Stomach (tissue), 8 donors: ENCODE measurements at regions not wholly inside any gene's neighbourhood (a gene's known extent, or its start where the extent isn't known, plus 50 kb on each side); places are given as distances from the start of the nearest gene placed in this dataset.

Source experiments
- DNase-seq, 2 donors: peaks; one replicate each; pipeline versions ENCODE4 v3.0.0 to v3.0.0-alpha.2; 2013 to 2019
- H3K27ac ChIP-seq, 5 donors: fragments of 200-600 bp in 4 of 5; sonication (generic) in 4 of 5; one replicate each; pipeline ENCODE4 v1.5.1; 2013 to 2019; ENCODE audit warnings: mild to moderate bottlenecking in 1 of 5, moderate library complexity in 1 of 5
- H3K27me3 ChIP-seq, 3 donors: fragments of 200-600 bp; sonication (generic); one replicate each; pipeline ENCODE4 v1.5.1; 2017 to 2019; ENCODE audit warnings: mixed run types in 1 of 3
- H3K36me3 ChIP-seq, 4 donors: fragments of 200-600 bp; sonication (generic); 1 replicate in 3 of 4; 2 replicates in 1 of 4; pipeline ENCODE4 v1.5.1; 2016 to 2019
- H3K4me1 ChIP-seq, 4 donors: fragments of 200-600 bp; sonication (generic); one replicate each; pipeline ENCODE4 v1.5.1; 2016 to 2019
- H3K4me3 ChIP-seq, 4 donors: fragments of 200-600 bp; sonication (generic) in 3 of 4; one replicate each; pipeline ENCODE4 v1.5.1; 2016 to 2019; ENCODE audit warnings: mild to moderate bottlenecking in 1 of 4
- H3K9me3 ChIP-seq, 4 donors: fragments of 200-600 bp; sonication (generic); one replicate each; pipeline ENCODE4 v1.5.1; 2016 to 2019
- EP300 ChIP-seq: sonication (generic); formaldehyde crosslinking; IDR thresholded peaks from one replicate; pipeline ENCODE4 v1.6.1; 2017; ENCODE audit warnings: antibody characterized with exemption
- POLR2A ChIP-seq, 4 donors: fragments of 450-650 bp; IDR thresholded peaks; one replicate each; pipeline ENCODE4 v1.6.1; 2016; ENCODE audit warnings: antibody characterized with exemption in 4 of 4, control low read depth in 2 of 4, mild to moderate bottlenecking in 1 of 4, moderate library complexity in 1 of 4
- POLR2AphosphoS5 ChIP-seq, 3 donors: sonication (generic); formaldehyde crosslinking; IDR thresholded peaks; one replicate each; pipeline ENCODE4 v1.6.1; 2016; ENCODE audit warnings: antibody characterized with exemption in 3 of 3
- WGBS, 5 donors: extraction: QIAGEN DNeasy Blood & Tissue Kit in 3 of 5; methylation state at CpG; one replicate each; pipeline versions ENCODE4 v1.1.5 to v1.1.7; 2013 to 2018; 5-methylcytosine and 5-hydroxymethylcytosine counted together
- intact Hi-C: fragments of 100-400 bp; cut with DNase I; formaldehyde crosslinking; loops from one replicate; pipeline ENCODE4 v1.15.1; 2023; ENCODE audit warnings: low total_unique reads
- TF ChIP-seq, protein P1 (sequence below), 7 experiments: fragments of 450-650 bp in 4 of 7; fragments of 200-600 bp in 3 of 7; sonication (generic) in 3 of 7; IDR thresholded peaks; one replicate each; pipeline ENCODE4 v1.5.1; 2016 to 2019; ENCODE audit warnings: antibody characterized with exemption in 7 of 7, control low read depth in 2 of 7, mild to moderate bottlenecking in 1 of 7
- donor health status: healthy with polysubstance abuse.
- donor health status: Bipolar disorder and iron deficiency.
- donor health status: healthy.

DNA sequence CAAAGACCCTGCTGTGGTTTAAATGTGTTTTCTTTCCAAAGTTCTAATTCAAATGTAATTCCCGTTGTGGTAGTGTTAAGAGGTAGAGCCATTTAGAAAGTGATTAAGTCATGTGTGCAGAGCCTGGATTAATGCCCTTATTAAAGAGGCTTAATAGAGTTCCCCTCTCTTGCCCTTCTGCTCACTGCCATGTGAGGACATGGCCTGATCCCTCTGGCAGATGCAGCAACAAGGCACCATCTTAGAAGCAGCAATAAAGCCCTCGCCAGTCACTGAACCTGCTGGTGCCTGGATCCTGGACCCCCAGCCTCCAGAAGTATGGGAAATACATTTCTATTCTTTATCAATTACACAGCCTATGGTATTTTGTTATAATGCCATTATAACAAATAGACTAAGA, 485.2 kb downstream of the DCDC2C start:
- Histone ChIP-seq H3K4me3 (no peak overlapping the region), H3K4me1 (no peaks in the 10 kb centered on the region), H3K27me3 (no peaks in the 10 kb centered on the region), H3K27ac (no peak overlapping the region), H3K9me3 (peaks cover 0 to 22% (median 8%) of the 10 kb centered on the region in 4 donors), H3K36me3 (no peaks in the 10 kb centered on the region)
- no peak for DNase-seq
- intact Hi-C loops, result no loop called here
- 84 to 95% (median 87%) methylated on average over 2 of the region's 2 CpGs for WGBS, 5 donors
- no peak for TF ChIP-seq POLR2A (IDR thresholded peaks at IDR 0.05)
- no peak for TF ChIP-seq EP300
- TF ChIP-seq, protein P1, sequence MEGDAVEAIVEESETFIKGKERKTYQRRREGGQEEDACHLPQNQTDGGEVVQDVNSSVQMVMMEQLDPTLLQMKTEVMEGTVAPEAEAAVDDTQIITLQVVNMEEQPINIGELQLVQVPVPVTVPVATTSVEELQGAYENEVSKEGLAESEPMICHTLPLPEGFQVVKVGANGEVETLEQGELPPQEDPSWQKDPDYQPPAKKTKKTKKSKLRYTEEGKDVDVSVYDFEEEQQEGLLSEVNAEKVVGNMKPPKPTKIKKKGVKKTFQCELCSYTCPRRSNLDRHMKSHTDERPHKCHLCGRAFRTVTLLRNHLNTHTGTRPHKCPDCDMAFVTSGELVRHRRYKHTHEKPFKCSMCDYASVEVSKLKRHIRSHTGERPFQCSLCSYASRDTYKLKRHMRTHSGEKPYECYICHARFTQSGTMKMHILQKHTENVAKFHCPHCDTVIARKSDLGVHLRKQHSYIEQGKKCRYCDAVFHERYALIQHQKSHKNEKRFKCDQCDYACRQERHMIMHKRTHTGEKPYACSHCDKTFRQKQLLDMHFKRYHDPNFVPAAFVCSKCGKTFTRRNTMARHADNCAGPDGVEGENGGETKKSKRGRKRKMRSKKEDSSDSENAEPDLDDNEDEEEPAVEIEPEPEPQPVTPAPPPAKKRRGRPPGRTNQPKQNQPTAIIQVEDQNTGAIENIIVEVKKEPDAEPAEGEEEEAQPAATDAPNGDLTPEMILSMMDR (IDR thresholded peaks at IDR 0.05), result no peak
- no peak for TF ChIP-seq POLR2AphosphoS5 (IDR thresholded peaks at IDR 0.05)

DNA sequence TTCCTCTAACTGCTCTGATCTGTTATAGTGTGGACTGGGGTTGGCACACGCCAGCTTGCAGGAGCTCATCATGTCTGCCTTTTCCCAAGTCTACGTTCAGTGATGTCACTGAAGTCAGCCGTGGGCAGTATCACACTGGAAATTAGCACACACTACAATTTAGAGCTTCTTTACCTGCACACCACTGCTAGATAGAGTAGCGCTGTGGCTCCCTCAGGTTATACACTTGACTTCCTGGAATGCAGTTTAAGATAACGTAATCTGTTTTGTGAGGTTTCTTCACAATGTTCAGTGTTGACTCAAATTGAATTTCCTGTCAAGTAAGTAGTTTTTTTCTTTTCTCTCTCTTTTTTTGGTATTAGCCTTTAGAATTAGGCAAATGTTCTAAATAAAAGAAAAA, 487.2 kb downstream of the DCDC2C start:
- H3K27ac ChIP-seq, result no peak overlapping the region
- H3K9me3 ChIP-seq, result peaks cover 0 to 22% (median 8%) of the 10 kb centered on the region in 4 donors
- H3K4me1 ChIP-seq, result no peaks in the 10 kb centered on the region
- H3K4me3 ChIP-seq, result no peak overlapping the region
- intact Hi-C loops, result no loop called here
- TF ChIP-seq EP300 (no peak), POLR2A (IDR thresholded peaks at IDR 0.05) (no peak)
- 29 to 59% (median 49%) methylated on average over 5 of the region's 5 CpGs for WGBS, 5 donors
- peak in 1 of 2 donors; percentile 3 for DNase-seq
- H3K27me3 ChIP-seq, result no peaks in the 10 kb centered on the region
- no peaks in the 10 kb centered on the region for H3K36me3 ChIP-seq

- DNase-seq, result no peak
- no peaks in the 10 kb centered on the region for H3K36me3 ChIP-seq
- no peak for TF ChIP-seq EP300
- H3K4me3 ChIP-seq, result no peak overlapping the region
- peaks cover 0 to 22% (median 8%) of the 10 kb centered on the region in 4 donors for H3K9me3 ChIP-seq
- no peak overlapping the region for H3K27ac ChIP-seq
- H3K27me3 ChIP-seq, result no peaks in the 10 kb centered on the region
- WGBS, 5 donors, result 86 to 94% (median 90%) methylated on average over 2 of the region's 2 CpGs
- intact Hi-C loops, result no loop called here
- no peaks in the 10 kb centered on the region for H3K4me1 ChIP-seq
Measured at GRCh38 chr2:4192119-4192518, 488.7 kb downstream of the DCDC2C start.

DNA sequence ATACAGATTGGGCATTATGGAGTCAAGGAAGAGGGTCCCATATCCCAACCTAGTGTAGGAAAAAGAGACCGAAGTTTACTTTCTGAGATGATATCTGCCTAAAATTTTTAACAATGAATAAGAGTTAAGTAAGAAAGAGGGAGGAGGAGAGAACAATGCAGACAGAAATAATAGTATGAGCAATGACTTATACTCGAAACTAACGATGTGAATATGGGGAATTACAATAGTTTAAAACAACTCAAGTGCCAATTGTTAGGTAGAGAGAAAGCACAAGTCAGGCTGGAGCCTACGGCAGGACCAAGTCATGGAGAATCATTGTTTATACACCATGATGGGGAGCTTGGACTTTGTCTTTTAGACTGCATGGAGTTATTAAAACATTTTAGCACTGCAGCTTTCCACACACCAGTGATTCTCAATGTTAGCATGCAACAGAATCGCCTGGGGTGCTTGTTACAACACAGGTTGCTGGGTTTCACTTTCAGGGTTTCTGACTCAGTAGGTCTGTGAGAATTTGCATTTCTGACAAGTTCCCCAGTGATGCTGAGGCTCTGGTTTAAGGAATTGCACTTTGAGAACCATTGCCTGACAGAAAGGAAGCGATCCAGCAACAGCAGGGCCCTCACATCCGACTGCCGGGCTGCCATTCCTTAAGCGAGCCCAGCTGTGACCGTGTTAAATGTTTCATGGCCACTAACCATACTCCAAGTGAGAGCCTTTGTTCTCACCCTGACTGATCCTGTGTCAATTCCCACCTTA, 511.2 kb downstream of the DCDC2C start:
- H3K27ac ChIP-seq, result no peak overlapping the region
- TF ChIP-seq POLR2A (IDR thresholded peaks at IDR 0.05) (no peak), EP300 (no peak), POLR2AphosphoS5 (IDR thresholded peaks at IDR 0.05) (no peak)
- TF ChIP-seq, protein P1 (IDR thresholded peaks at IDR 0.05), result no peak
- no peaks in the 10 kb centered on the region for H3K27me3 ChIP-seq
- no peaks in the 10 kb centered on the region for H3K4me1 ChIP-seq
- intact Hi-C loops, result no loop called here
- no peak for DNase-seq
- peaks cover 0 to 15% (median 4%) of the 10 kb centered on the region in 4 donors for H3K9me3 ChIP-seq
- no peak overlapping the region for H3K4me3 ChIP-seq
- H3K36me3 ChIP-seq, result no peaks in the 10 kb centered on the region
- WGBS, 5 donors, result 73 to 82% (median 76%) methylated on average over 10 of the region's 10 CpGs

DNA sequence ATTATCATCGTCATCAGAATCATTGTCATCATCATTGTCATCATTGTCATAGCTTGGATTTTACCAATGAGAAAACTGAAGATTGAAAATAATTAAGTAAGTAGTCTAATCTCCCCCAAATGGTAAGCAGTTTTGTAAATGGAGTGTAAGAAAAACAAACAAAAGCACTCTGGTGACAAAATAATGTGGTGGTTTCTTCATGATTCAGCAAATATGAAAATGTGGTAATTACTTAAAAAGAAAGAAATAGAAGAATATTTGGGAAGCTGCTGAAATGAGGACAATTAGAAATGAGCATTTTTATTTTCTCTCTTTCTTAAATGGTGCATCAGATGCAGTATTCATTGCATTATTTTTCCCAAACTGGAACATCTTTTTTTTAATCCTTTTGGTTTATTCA, 514.4 kb downstream of the DCDC2C start:
- WGBS, 5 donors, result 65 to 70% (median 67%) methylated on average over 1 of the region's 1 CpG
- Histone ChIP-seq H3K4me1 (no peaks in the 10 kb centered on the region), H3K9me3 (peaks cover 0 to 6% (median 0%) of the 10 kb centered on the region in 4 donors), H3K36me3 (no peaks in the 10 kb centered on the region), H3K27ac (no peak overlapping the region), H3K27me3 (no peaks in the 10 kb centered on the region), H3K4me3 (no peak overlapping the region)
- DNase-seq, result no peak
- no peak for TF ChIP-seq POLR2AphosphoS5 (IDR thresholded peaks at IDR 0.05)
- no peak for TF ChIP-seq POLR2A (IDR thresholded peaks at IDR 0.05)
- TF ChIP-seq EP300, result no peak
- TF ChIP-seq, protein P1 (IDR thresholded peaks at IDR 0.05), result no peak
- intact Hi-C loops, result no loop called here
